Fibroblast of lung (primary cell): ENCODE measurements at regions not wholly inside any gene's neighbourhood (a gene's known extent, or its start where the extent isn't known, plus 50 kb on each side); places are given as distances from the start of the nearest gene placed in this dataset.

Experiments
- EZH2 ChIP-seq: IDR thresholded peaks from 2 replicates; pipeline ENCODE4 v1.5.1; 2012; ENCODE audit warnings: low read length, control low read depth, mild to moderate bottlenecking; ENCODE audit errors: missing control alignments
- TF ChIP-seq, protein P1 (sequence below), 2 donors: IDR thresholded peaks in 1 of 2; conservative IDR thresholded peaks in 1 of 2; 1 replicate in 1 of 2; 2 replicates in 1 of 2; pipeline ENCODE4 v1.5.1; 2011 to 2012; ENCODE audit warnings: low read length in 2 of 2, control low read depth in 1 of 2, inconsistent platforms in 1 of 2, low read depth in 1 of 2, mild to moderate bottlenecking in 1 of 2

DNA sequence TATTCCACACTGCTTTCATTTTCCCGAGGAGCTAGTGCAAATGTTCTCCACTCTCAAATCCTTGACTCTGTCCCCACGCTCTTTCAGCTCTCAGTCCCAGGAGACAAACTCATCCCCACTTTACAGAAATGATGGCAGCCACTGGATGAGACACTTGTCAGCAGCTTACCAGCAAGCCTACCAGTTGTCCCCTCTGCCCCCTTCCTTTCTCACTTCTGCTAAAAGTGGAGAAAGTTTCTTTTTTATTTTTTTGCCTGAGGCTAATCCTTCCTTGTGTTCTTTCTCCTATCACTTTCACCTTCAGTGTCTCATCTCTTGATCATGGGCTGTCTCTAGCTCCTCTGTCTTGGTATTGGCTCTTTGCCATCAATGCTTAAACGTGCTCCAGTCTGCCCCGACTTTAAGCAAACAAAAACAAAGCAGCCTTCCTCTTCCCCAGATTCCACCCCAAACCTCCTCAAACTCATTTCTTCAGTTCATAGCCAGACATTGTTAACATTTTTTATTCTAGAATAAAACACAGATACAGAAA lies 64.5 kb downstream of the TTC32 start:
- TF ChIP-seq, protein P1, sequence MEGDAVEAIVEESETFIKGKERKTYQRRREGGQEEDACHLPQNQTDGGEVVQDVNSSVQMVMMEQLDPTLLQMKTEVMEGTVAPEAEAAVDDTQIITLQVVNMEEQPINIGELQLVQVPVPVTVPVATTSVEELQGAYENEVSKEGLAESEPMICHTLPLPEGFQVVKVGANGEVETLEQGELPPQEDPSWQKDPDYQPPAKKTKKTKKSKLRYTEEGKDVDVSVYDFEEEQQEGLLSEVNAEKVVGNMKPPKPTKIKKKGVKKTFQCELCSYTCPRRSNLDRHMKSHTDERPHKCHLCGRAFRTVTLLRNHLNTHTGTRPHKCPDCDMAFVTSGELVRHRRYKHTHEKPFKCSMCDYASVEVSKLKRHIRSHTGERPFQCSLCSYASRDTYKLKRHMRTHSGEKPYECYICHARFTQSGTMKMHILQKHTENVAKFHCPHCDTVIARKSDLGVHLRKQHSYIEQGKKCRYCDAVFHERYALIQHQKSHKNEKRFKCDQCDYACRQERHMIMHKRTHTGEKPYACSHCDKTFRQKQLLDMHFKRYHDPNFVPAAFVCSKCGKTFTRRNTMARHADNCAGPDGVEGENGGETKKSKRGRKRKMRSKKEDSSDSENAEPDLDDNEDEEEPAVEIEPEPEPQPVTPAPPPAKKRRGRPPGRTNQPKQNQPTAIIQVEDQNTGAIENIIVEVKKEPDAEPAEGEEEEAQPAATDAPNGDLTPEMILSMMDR (conservative IDR thresholded peaks at IDR 0.05 in 1 of 2, IDR thresholded peaks at IDR 0.05 in 1 of 2; ENCODE audit: low read depth in 1 of 2, low read length in 2 of 2) = no peak
- TF ChIP-seq EZH2 = no peak
